GM21529 (cell line): ENCODE measurements at regions not wholly inside any gene's neighbourhood (a gene's known extent, or its start where the extent isn't known, plus 50 kb on each side); places are given as distances from the start of the nearest gene placed in this dataset.

ENCODE experiments used
- ATAC-seq: cut with Tn5 transposase; IDR thresholded peaks from one replicate; pipeline ENCODE4 v1.9.1; 2021; ENCODE audit not compliant: unreplicated experiment

GRCh38 chr2:2523461-2524347, 192.6 kb upstream of the MYT1L start:
- no peak for ATAC-seq

DNA sequence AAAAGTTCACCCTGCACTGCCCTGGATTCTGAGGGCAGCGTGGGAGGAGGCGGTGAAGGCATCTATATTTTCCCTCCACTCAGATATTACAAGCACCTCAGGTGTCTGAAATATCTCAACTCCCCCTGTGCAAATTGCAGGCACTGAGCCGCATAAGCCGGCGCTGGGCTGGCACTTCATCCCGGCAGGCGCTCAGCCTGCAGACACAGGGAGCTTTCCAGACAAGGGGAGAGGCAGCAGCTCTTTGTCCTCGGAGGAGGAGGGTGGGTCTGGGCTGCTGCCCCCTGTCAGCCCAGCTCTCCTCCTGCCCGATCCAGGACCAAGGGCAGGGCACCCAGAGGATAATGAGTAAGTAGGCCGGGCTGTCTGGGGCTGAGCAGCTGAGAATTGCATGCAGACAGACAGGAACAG, 189.3 kb upstream of the MYT1L start:
- no peak for ATAC-seq

DNA sequence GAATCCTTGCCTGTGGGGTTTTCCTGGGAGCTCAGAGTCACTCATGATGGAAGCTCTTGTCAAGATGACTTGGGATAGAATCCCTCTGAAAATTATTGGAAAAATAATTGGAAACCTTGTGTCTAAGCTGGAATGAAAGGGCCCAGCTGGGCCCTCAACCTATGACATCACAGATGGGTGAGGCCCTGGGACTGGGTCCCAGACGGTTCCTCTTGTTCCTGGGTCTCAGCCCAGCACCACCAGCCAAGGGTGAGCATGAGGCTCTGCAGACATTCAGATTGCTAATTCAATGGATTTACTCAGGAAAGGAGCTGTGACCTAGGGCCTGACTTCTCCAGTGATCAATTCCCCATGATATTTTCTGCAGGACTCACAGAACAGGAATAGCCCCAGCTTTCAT, 188.3 kb upstream of the MYT1L start:
- no peak for ATAC-seq

DNA sequence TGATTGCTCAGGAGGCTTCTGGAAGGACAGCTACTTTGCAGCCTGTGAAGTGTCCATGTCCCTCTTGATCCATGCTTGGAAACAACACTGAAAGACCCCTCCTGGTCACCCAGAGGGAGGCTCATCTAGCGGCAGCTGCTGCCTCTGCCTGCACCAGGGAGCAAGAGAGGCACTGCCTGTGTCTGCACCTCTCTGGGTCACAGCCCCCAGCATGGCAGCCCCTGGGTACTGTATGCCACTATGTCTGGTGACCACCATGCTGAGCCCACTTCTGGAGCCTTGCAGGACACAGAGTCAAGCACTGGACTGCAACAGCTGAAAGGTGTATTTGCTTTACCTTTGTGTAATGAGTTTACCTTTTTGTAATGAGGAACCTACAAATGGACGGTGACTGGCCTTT, 186.3 kb upstream of the MYT1L start:
- ATAC-seq = no peak

- ATAC-seq = no peak
Observed at GRCh38 chr2:2516386-2516785, 185.3 kb upstream of the MYT1L start.

GRCh38 chr2:2512931-2513330, 181.9 kb upstream of the MYT1L start:
- no peak for ATAC-seq

DNA sequence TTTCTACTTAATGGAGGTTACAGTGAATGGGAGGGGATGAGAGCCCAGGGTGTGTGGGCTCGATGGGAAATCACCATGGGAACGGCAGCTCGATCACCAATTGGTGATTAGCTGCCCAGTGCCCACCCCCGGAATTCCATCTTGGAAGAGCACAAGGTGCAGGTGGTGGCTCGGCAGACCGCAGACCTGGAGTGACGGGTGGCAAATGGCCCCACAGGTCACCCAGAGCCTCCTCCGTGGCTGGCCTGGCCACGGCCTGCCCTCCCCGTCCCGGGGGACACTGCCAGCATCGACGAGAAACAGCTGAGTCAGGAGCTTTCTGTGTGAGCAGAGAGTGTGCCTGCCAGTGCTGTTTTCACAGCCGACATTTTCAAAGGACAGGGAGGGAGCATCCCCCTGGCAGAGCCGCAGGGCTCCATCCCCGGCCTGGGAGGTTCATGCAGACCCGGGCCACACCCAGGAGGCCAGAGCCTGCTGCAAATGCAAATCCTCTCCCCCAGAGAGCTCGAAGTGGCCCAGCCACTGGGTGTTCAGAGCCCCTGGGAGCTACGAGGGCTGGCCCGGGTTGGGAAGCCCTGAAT, 176.4 kb upstream of the MYT1L start:
- no peak for ATAC-seq

DNA sequence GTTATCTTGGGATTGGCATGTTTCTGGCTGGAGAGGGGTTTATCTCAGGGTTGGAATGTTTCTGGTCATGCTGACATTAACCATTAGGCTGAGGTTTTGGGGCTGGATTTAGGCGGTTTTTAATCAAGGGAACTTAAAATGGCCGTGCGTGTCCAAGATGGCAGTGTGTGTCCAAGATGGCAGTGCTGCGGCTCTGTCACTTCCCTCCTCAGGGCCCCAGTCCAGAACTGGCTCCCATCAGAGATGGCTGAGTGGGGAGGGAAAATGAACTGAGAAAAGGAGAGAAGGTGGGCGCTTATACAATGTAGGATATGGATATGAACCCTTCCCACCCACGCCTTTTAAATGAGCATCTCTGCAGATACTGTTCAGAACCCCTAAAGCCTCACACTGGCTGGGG, 175.5 kb upstream of the MYT1L start:
- ATAC-seq = no peak

DNA sequence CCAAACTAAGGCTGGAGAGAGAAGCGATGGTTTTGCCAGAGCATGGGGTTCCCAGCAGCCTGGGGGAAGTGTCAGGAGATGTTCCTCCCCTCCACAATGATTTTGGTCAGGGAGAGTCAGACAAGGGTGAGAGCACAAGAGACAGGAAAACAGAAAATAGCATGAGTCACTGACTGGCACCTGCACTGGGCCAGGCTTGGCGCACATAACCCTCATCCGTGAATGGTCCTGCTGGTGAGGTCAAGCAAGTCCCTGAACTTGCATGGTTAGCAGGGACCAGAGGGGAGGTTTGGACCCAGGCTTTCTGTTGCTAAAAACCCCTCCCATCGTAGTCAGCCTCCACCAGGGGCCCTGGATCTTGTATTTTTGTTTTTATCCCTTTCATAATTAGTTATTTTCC, 174.5 kb upstream of the MYT1L start:
- ATAC-seq = no peak

GRCh38 chr2:2503864-2504418, 172.9 kb upstream of the MYT1L start:
- ATAC-seq = no peak

GRCh38 chr2:2502201-2502549, 171.1 kb upstream of the MYT1L start:
- no peak for ATAC-seq

GRCh38 chr2:2501454-2502200, 170.6 kb upstream of the MYT1L start:
- no peak for ATAC-seq

- no peak for ATAC-seq
Observed at GRCh38 chr2:2495606-2496005, 164.5 kb upstream of the MYT1L start.

DNA sequence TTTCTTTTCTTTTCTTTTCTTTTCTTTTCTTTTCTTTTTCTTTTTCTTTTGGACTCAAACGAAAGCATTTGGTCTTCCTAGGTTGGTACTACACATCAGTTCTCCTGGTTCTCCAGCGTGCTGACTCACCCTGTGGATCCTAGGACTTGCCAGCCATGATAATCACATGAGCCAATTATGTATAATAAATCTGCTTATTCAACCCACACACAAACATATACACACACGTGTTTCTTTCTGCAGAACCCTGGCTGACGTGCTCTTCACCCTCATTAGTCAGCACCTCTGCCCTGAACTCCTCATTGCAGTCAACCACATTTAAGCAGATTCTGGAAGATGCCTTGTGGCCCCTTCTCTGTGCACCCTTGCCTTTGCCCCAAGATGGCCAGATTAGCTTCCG, 162.4 kb upstream of the MYT1L start:
- no peak for ATAC-seq

DNA sequence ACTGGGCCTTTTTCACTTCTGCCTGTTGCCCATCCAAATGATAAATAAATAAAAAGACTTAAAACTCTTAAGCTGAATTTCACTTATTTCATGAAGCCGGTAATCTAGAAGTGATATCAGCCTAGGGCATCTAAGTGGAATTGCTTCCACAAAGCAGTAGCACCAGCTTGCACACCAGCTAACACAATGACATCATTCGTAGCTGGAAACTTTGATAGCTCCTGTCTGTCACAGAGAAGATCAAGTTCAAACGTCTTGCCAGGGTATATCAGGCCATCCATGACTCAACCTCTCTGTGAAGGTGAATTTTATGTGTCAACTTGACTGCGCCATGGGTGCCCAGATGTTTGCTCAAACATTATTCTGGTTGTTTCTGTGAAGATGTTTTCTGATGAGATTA, 161.7 kb upstream of the MYT1L start:
- no peak for ATAC-seq

DNA sequence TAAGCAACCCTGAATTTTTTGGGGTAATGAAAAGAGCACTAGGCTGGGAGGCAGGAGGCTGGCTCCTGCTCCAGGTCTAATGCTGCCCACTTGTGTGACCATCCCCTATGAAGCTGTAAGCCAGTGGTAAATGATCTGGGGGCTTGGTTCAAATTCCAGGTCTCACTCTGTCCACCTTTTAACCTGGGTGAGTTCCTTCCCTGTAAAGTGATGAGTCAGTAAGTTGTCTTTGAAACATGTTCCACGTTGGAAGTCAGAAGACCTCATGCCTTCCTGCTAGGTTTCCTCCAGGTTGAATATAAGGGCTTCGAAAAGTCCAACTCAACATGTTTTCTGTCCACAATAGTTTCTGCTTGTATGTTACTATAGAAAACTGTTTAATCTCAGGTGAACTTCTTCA, 160.9 kb upstream of the MYT1L start:
- no peak for ATAC-seq

GRCh38 chr2:2484301-2484700, 153.2 kb upstream of the MYT1L start:
- no peak for ATAC-seq

- no peak for ATAC-seq
Observed at GRCh38 chr2:2482851-2483250, 151.8 kb upstream of the MYT1L start.

DNA sequence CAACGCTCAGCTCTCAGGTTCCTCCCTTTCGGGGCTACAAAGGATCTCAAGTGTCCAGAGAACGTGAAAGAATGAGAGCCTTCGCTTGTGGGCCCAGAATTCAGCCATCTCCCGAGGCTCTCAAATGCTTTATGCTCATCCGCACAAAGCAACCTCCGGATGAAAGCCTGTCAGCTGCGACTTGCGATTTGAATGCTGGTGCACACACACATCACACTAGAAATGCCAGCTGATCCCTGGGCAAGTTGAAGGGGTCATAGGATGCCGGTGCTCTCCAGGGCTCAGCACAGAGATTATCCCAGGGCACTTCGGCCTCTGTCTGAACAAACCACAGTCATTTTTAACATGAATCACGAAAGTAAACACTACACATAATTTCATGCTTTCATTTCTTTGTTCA, 141.8 kb upstream of the MYT1L start:
- ATAC-seq = no peak

DNA sequence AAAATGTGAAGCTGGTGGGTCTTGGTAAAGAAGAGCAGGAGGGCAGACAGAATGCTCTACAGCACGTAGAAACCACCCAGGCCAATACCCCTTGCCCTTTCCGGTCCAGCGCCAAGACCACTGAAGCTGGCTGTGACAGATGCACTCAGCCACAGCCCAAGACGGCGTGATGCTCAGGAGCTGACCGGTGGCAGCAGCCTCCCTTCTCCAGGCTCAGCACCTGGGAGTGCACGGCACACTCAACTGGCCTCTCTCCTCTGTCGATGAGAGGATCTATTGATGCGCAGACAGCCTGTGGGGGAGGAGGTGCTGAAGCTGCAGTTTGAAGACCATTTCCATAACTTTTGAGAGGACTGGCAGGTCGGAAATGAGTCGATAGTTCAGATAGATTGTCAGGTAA, 141.0 kb upstream of the MYT1L start:
- no peak for ATAC-seq

DNA sequence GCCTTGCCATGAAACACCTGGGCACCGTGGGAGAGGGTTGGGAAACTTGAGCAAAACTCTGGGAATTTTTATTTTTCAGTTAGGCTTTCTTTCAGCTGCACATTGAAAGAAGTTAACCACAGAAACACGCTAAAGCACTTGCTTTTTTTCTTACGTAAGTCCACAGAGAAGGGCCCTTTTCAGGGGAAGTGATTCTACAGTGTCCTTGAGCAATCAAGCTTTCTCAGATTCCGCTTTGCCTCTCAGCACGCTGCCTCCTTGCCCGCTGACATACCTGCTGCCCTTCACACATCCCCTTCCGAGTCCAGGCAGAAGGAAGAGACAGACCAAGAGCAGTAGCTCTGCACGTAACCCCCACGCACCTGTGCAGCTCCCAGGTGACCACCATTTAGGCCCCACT, 135.5 kb upstream of the MYT1L start:
- ATAC-seq = no peak

DNA sequence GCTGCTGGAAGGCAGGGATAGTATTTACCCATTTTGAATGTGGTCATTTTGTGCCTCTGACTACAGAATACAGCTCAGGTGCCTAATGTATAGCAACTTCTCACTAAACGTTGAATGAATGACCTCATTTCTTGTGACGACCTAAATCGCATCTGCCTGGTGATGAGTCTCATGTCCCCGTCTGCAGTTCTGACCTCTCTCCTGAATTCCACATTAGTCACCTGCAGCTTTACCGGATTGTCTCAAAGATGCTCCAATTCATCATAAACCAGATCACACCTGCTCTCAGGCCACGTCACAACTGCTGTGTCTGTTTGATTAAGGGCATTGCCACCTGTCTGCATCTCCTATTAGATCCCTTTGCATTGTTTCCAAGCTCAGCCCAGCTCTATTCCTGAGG, 133.6 kb upstream of the MYT1L start:
- no peak for ATAC-seq
